Thyroid gland (tissue), 4 donors: ENCODE measurements at regions not wholly inside any gene's neighbourhood (a gene's known extent, or its start where the extent isn't known, plus 50 kb on each side); places are given as distances from the start of the nearest gene placed in this dataset.

Source experiments
- DNase-seq, 2 donors: peaks; one replicate each; pipeline ENCODE4 v3.0.0-alpha.2; 2019
- H3K27ac ChIP-seq, 3 donors: fragments of 200-600 bp; sonication (generic); 1 replicate in 2 of 3; 2 replicates in 1 of 3; pipeline ENCODE4 v1.5.1; 2016 to 2019; ENCODE audit warnings: mild to moderate bottlenecking in 1 of 3, moderate library complexity in 1 of 3
- H3K27me3 ChIP-seq: fragments of 200-600 bp; sonication (generic); one replicate; pipeline ENCODE4 v1.5.1; 2019
- H3K36me3 ChIP-seq, 2 donors: fragments of 200-600 bp; sonication (generic); one replicate each; pipeline ENCODE4 v1.5.1; 2016 to 2019
- H3K4me1 ChIP-seq, 2 donors: fragments of 200-600 bp; sonication (generic); one replicate each; pipeline ENCODE4 v1.5.1; 2017 to 2019
- H3K4me3 ChIP-seq, 3 donors: fragments of 200-600 bp; sonication (generic); replicated peaks in 1 of 3; 1 replicate in 2 of 3; 2 replicates in 1 of 3; pipeline ENCODE4 v1.5.1; 2016; ENCODE audit warnings: mild to moderate bottlenecking in 1 of 3
- H3K9me3 ChIP-seq: fragments of 200-600 bp; sonication (generic); one replicate; pipeline ENCODE4 v1.5.1; 2017
- POLR2A ChIP-seq, 2 donors: fragments of 450-650 bp; IDR thresholded peaks; one replicate each; pipeline ENCODE4 v1.6.1; 2017; ENCODE audit warnings: antibody characterized with exemption in 2 of 2, mild to moderate bottlenecking in 2 of 2, moderate library complexity in 1 of 2
- WGBS, 2 donors: methylation state at CpG; one replicate each; pipeline ENCODE4 v1.1.5; 2017; 5-methylcytosine and 5-hydroxymethylcytosine counted together
- intact Hi-C: fragments of 100-400 bp; cut with DNase I; formaldehyde crosslinking; loops from one replicate; pipeline ENCODE4 v1.15.1; 2023
- TF ChIP-seq, protein P1 (sequence below), 6 experiments: fragments of 200-600 bp in 3 of 6; fragments of 450-650 bp in 3 of 6; sonication (generic) in 3 of 6; IDR thresholded peaks; one replicate each; pipeline ENCODE4 v1.5.1; 2016 to 2019; ENCODE audit warnings: antibody characterized with exemption in 6 of 6, mild to moderate bottlenecking in 2 of 6, inconsistent platforms in 1 of 6, moderate library complexity in 1 of 6

DNA sequence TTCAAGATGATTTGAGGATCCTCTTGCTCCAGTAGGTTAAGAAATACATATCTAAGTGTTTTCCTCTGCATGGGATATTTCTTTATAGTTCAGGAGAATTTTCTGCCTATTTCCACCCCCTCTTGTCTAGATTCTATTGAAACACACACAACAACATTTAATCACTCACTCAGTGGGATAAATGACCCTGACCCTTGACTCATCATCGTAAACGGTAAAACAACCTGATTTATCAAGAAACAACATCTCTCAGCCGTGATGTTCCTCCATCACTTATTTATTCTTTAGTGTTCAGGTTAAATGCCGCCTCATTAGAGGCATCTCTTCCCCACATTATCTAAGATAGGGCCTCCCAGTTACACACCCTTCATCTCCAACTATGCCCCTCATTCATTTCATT is 208.7 kb upstream of the FMN2 start:
- no peak overlapping the region for H3K4me3 ChIP-seq
- TF ChIP-seq, protein P1, sequence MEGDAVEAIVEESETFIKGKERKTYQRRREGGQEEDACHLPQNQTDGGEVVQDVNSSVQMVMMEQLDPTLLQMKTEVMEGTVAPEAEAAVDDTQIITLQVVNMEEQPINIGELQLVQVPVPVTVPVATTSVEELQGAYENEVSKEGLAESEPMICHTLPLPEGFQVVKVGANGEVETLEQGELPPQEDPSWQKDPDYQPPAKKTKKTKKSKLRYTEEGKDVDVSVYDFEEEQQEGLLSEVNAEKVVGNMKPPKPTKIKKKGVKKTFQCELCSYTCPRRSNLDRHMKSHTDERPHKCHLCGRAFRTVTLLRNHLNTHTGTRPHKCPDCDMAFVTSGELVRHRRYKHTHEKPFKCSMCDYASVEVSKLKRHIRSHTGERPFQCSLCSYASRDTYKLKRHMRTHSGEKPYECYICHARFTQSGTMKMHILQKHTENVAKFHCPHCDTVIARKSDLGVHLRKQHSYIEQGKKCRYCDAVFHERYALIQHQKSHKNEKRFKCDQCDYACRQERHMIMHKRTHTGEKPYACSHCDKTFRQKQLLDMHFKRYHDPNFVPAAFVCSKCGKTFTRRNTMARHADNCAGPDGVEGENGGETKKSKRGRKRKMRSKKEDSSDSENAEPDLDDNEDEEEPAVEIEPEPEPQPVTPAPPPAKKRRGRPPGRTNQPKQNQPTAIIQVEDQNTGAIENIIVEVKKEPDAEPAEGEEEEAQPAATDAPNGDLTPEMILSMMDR (IDR thresholded peaks at IDR 0.05): no peak
- no peak for TF ChIP-seq POLR2A (IDR thresholded peaks at IDR 0.05)
- intact Hi-C loops: no loop called here
- no peaks in the 10 kb centered on the region for H3K27me3 ChIP-seq
- H3K9me3 ChIP-seq: no peaks in the 10 kb centered on the region
- H3K4me1 ChIP-seq: no peaks in the 10 kb centered on the region
- DNase-seq: no peak
- WGBS, 2 donors: 92 to 93% methylated on average over 4 of the region's 4 CpGs
- H3K27ac ChIP-seq: no peak overlapping the region
- no peaks in the 10 kb centered on the region for H3K36me3 ChIP-seq

DNA sequence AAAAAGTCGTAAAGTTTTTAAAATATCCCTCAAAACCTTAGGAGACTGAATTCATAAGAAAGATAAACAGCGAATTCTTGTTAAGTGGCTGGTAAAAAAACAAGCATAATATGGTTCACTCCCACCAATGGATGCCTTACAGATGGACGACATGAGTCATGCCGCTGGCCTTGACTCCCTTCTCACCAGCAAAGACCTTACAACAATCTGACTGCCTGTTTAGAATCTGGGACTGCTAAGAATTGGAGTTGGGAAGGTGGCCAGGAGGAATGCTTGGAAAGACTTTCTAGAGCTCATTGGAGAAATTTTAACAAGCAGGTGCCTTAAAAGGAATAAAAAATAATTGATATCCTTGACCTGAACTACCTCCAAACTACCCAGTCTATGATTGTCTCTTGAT is 206.9 kb upstream of the FMN2 start:
- Histone ChIP-seq H3K36me3 (no peaks in the 10 kb centered on the region), H3K27me3 (no peaks in the 10 kb centered on the region), H3K4me1 (no peaks in the 10 kb centered on the region), H3K27ac (no peak overlapping the region), H3K4me3 (no peak overlapping the region), H3K9me3 (no peaks in the 10 kb centered on the region)
- intact Hi-C loops: no loop called here
- TF ChIP-seq, protein P1 (IDR thresholded peaks at IDR 0.05): no peak
- TF ChIP-seq POLR2A (IDR thresholded peaks at IDR 0.05): no peak
- DNase-seq: no peak
- WGBS, 2 donors: 92 to 93% methylated on average over 4 of the region's 4 CpGs

DNA sequence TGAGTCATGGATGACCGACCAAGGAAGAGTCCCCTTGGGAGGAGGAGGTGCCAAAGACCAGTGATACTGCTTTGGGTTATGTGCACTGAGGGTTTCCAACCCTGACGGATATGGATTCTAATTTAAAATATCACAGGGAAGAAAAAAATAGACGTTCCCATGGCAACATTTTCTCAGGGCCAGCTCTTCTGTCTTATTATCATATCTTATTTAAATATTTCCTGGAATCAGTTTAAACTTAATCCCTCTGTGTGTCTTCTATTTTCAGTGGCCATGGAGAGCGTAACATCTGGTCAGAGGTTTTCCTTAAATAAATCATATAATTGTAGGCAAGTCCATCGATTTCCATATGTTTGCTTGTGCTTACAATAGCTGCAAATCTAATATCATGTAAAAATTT is 205.4 kb upstream of the FMN2 start:
- no peaks in the 10 kb centered on the region for H3K4me1 ChIP-seq
- TF ChIP-seq, protein P1 (IDR thresholded peaks at IDR 0.05): no peak
- no peak for TF ChIP-seq POLR2A (IDR thresholded peaks at IDR 0.05)
- intact Hi-C loops: no loop called here
- H3K4me3 ChIP-seq: no peak overlapping the region
- H3K36me3 ChIP-seq: no peaks in the 10 kb centered on the region
- H3K9me3 ChIP-seq: no peaks in the 10 kb centered on the region
- no peak overlapping the region for H3K27ac ChIP-seq
- WGBS, 2 donors: 60 to 64% methylated on average over 5 of the region's 5 CpGs
- no peaks in the 10 kb centered on the region for H3K27me3 ChIP-seq
- DNase-seq: peak in 1 of 2 donors; percentile 5

DNA sequence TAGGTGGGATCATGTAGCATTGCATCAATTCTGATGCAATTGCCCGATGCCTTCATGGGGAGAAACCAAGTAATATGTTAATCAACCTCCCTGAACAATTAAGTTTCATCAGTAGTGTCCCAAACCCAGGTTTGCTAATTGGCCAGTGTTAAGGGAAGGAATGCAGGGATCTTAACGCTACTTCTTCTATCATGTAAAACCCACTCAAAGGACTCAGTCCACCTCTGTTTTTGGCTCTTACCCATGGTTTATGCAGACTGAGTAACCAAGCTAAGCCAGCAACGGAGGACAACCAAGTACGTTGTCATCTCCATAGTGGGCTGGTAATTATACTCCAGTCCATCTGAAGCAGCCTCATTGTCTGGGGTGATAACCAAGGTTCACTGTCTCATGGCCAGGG is 203.0 kb upstream of the FMN2 start:
- Histone ChIP-seq H3K27ac (no peak overlapping the region), H3K27me3 (no peaks in the 10 kb centered on the region), H3K36me3 (no peaks in the 10 kb centered on the region), H3K4me3 (no peak overlapping the region), H3K4me1 (no peaks in the 10 kb centered on the region), H3K9me3 (no peaks in the 10 kb centered on the region)
- DNase-seq: no peak
- TF ChIP-seq, protein P1 (IDR thresholded peaks at IDR 0.05): no peak
- no peak for TF ChIP-seq POLR2A (IDR thresholded peaks at IDR 0.05)
- 87 to 92% methylated on average over 4 of the region's 4 CpGs for WGBS, 2 donors
- intact Hi-C loops: no loop called here

DNA sequence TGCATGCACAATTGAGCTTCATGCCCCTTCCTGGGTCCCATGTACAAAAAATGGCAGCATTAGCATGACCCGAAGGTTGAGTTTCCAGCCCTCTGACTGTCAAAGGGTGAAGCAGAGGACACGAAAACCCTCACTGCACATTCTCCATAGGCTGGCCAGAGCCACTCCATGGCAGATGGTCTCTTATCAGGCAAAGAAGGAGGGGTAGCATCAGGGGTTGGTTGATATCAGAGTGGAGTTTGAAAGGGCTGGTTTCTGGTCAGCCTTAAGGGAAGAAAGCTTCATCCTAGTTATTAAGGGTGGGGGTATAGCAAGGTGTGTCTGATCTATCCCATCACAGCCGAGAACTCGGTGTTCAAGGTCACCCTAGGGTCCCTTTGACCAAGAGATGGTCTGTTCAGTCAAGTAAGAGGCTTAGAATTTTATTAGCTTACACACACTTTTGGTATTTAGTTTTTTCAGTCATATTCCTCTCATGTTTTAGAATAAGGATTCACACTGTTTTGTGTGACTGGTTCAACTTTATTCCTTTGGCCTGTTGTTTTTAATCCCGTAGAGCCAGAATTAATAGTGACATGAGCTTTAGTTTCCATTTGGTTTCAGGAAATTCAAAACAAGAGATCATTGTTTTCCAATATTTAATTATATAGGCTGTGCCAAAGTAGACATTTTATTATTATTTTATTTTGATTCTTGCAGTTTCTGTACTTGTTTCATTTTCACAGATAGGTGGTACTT is 199.9 kb upstream of the FMN2 start:
- Histone ChIP-seq H3K4me3 (no peak overlapping the region), H3K36me3 (no peaks in the 10 kb centered on the region), H3K9me3 (no peaks in the 10 kb centered on the region), H3K4me1 (no peaks in the 10 kb centered on the region), H3K27me3 (no peaks in the 10 kb centered on the region), H3K27ac (no peak overlapping the region)
- intact Hi-C loops: no loop called here
- 81 to 87% methylated on average over 5 of the region's 5 CpGs for WGBS, 2 donors
- no peak for TF ChIP-seq POLR2A (IDR thresholded peaks at IDR 0.05)
- TF ChIP-seq, protein P1 (IDR thresholded peaks at IDR 0.05): no peak
- no peak for DNase-seq
